EL (cell line): ENCODE measurements at regions not wholly inside any gene's neighbourhood (a gene's known extent, or its start where the extent isn't known, plus 50 kb on each side); places are given as distances from the start of the nearest gene placed in this dataset.

Source experiments
- DNase-seq: peaks from one replicate; pipeline ENCODE4 v3.0.0-alpha.2; 2016

DNA sequence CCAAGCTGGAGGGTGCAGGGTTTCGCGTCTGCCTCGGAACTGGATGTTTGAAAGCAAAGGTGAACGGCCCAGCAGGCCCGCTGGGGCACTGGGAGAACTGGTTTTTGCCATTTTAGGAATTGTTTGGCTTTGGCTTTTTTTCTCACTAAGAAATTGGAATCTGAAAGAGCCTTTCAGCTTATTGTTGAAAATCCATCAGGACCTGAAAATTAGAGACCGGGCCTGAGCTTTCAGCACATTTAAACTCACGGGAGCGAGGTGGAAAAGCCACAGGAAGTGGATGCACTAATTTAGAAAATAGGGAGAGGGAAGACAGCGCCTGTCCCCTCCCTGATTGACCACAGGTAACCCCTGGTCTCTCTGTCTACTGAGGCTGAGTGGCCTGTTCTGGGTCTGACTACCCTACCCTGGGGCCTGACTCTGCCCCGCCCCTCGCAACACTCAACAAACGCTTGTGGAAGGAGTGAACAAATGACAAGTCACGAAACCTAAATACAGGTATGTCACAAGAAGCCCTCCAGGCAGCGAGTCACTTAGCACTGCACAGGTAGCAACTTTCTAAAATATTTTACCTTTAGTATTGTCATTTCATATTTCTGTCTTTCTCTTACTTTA, 100.3 kb upstream of the MBOAT2 start:
- no peak for DNase-seq

DNA sequence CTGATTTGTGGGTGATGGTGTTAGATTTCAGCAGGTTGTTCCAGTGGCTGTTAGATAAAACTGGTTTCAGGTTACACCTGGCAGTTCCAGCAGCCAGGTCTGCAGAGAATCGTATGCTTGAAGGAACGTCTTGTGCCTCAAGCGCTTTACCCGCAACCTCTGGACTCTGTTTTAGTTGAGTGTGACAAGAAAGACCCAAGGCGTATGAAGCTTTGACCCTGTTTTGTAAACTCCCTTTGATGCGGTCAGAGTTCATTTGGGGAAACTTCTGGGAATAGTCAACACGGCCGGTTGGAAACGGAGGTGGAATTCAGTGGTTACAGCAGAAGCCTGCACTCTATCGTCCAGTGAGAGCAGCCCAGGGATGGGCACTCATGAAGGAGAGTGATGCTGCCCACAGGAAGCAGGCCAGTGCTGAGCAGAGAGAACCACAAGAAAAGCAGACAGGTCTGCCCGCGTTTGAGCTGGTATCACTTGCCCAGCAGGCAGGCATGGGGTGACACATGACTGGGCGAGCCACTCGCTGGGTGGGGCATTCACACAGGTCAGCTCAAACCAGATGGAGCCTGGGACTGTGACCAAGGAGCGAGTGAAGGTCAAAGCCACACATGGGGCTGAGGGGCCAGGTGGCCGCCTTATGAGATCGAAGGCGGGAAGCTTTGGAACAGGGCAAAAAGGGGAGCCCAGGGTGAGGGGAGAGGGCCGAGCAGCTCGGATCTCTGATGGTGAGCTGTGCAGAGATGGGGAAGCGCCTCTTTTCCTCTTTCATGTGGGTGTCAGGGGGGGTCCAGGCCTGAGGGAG, 99.6 kb upstream of the MBOAT2 start:
- no peak for DNase-seq

DNA sequence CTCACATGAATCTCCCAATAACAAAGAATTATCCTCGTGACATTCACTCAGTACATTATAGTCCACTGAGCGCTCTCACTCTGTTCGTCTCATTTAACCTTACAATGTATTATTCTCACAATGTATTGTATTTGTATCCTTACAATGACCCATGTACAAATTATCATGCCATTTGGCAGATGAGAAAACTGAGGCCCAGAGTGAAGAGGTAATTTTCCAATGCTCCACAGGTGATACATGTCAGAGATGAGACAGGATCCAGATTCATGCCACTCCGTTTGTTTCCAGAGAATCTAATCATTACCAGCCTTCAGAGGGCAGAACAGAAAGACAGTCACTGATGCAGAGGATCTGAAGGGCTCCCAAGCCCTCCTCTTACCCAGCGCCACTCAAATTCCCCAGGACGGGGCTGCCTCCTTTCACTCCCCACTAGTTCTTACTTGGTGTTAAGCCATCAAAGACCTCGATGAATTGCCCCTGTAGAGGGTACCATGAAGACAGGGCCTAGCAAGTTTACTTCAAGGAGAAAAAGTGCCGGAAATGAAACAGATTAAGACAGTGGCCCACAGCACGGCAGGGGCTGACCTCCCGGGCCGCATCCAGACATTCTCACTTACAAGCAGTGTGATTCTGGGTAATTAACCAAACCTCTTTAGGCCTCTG, 98.4 kb upstream of the MBOAT2 start:
- no peak for DNase-seq

DNA sequence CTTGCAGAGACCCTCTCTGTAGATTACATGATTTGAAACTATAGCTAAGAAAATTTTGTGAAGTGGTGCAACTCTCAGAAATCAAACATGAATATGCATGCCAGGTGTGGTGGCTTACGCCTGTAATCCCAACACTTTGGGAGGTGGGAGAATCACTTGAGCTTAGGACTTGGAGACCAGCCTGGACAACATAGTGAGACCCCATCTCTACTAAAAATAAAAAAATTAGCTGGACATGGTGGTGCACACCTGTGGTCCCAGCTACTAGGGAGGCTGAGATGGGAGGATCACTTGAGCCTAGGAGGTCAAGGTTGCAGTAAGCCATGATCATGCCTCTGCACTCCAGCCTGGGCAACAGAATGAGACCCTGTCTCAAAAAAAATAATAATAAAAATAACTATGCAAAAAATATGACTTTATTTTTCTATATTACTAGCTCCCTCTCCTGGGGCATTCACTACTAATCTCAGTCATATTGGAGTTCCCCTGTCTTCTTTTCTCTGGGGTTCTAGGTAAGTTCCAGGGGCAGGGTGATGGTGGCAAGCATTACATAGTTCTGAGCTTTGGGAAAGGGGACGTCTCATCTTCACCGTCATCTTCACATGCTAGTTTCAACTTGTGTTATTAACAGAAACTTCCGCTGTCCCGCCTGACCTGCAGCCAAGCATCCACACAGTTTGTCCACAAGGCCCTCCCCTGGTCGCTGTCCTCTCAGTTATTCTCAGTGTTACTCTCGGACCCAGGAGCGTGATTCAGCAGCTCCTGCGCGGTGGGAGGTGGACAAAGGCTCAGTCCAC, 96.8 kb upstream of the MBOAT2 start:
- DNase-seq, result no peak

DNA sequence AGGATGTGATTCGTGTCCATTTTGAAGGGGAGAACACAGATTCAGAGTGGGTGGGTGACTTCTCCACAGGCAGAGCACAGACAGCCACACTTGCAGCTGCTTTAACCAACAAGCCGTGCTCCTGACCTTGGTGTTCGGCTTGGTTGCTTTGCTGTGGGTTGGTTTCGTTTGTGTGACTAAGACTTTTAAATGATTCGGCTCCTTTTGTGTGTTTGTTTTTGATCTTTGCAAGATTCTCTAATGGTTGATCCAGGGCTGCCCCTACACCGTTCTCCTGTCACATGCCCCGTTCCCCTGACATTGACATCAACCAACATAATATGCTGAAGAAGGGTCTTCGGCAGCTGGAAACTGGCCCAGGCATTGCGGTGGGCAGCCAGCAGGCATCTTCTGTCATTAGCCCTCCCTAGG, 95.9 kb upstream of the MBOAT2 start:
- DNase-seq, result no peak

DNA sequence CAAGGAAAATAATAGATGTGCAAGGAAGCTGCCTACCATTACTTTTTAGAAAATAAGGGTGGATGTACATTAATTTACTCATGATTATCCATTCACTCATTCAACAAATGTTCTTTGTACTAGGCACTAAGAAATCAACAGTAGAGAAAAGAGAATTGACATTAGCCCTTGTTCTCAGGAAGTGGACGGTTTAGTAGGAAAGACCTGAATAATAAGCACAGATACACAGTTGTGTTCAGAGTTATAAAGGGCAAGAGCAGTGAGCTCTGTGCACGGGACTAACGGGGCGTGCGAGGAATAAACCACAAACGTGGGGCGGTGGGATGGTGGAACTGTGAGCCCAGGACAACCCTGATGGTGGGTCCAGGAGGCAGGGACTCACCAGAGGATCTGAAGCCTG, 94.4 kb upstream of the MBOAT2 start:
- no peak for DNase-seq

DNA sequence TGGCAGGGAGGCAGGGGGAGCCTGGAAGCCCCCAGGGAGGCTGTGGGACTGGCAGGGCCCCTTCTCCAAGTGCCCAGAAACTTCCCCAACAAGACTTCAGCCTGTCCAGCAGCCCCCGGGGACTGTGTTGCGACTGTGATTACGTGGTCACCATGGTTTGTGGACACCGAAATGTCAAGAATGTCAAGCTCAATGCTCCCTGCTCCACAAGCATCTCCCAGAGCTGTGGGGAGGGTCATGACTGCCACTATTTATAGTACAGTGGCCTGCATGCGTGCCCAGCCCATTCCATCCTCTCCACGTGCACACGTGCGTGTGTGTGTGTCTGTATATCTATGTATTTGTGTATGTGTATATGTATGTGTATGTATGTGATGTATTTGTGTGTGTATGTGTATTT, 93.8 kb upstream of the MBOAT2 start:
- no peak for DNase-seq

DNA sequence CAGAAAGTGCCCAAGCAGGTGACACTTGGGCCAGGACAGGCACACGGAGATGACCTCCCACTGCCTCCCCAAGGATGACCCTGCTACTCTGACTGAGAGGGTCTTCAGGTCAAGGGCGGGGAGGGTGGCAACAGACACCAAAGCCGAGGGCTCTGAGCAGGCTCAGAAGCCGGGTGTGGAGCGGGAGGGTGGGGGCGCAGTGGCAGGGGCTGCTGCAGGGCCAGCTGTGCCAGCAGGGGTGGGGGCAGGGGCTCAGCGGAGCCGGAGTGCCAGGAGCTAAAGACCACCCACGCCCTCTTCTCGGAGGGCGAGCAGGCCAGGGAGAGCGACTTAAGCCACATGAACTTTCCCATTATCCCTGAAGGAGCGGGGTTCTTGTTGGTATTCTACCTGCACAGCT, 93.3 kb upstream of the MBOAT2 start:
- DNase-seq, result no peak

DNA sequence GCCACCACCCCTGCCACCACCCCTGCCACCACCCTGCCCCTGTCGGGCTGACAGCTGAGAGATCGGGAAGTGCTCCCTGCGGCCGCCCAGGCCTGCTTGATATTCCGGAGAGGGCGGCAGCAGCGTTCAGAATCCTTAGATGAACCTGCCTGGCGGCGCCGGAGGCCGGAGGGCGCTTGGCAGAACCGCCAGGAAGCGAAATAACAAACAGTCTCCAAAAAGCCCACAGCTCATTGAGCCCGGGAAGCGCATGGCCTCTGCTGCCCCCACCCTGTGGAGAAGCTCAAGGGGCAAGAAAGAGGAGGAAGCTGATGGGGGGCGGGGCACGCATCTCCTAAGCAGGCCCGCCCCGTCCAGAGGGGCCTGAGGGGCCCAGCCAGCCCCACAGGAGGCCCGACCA, 92.2 kb upstream of the MBOAT2 start:
- no peak for DNase-seq

DNA sequence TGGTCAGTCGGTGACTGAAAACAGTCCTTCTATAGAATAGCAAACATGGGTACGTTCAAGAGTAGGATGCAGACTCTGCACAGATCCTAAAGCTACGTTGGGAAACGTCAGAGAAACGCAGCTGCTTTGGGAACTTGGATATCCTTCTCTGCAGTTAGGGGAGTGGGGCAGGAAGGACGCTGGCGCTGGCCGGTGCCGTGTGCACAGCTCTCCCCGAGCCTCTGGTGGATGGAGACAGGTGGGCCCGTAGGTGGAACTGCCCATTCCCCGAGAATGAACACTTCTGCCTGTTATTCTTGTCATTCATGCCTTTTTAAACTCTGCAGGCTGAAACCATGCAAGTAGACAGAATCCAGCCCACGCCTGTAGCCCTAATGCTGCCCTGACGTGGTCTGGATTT, 91.7 kb upstream of the MBOAT2 start:
- no peak for DNase-seq

DNA sequence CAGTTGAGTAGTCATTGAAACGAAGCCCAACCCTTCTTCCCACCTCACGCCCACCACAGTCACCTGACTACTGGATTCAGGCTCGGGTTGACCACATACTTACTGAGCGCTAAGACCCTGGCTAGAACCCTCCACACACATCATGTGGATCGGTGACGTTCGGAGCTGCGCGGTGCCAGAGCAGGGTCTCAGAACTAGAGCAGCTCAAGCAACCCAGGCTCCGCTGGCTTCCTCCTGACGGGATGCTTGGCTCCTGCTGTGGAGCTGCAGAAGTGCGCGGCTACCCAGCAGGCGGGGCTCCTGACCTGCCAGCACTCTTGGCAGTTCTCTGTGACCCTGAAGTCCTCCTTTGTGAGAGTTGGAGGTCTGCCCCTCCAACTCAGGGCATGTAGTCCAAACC, 90.6 kb upstream of the MBOAT2 start:
- no peak for DNase-seq

DNA sequence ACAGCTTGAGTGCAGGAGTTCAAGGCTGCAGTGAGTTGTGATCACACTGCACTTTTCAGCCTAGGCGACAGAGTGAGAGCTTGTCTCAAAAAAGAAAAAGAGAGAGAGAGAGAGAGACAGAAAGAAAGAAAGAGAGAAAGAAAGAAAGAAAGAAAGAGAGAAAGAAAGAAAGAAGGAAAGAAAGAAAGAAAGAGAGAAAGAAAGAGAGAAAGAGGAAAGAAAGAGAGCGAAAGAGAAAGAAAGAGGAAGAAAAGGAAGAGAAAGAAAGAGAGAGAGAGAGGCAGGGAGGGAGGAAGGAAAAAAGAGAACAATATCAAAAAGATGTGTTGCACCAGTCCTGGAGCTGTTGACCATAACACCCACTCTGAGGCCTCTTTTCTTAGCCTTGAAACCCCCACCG, 89.8 kb upstream of the MBOAT2 start:
- DNase-seq, result no peak

DNA sequence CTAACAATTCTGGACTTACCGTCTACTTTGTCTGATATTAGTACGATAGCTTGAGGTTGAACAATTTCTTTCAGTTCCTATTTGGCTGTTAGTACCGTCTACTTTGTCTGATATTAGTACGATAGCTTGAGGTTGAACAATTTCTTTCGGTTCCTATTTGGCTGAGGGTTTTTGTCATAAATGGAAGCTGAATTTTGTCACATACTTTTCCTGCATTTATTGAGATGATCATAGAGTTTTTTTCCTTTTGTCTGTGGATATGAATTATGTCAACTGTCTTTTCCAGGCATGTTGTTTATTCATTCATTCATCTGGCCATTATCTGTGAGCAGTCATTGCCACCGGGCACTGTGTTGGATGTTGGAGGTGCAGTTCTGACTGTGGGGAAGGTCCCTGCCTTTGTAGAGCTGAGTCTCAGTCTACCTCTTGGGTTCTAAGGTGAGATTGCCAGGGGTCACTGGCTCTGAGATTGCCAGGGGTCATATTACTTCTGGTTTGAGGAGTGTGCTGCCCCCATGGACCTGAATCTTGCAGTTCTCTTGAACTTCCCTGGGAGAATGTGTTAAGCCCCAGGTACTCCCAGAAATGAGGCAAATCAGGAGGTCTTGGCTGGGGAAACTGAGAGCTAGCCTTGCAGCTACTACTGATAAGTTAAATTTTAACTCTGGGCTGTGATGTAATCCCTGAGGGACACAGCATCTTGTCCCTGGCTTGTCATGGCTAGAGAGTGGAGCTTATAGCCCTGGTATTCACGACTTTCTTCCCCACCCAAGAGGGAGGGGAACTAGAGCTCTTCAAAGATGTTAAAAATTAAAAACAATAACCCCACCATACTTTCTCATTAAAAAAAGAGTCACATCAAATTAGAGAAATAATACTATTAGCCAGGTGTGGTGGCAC, 89.1 kb upstream of the MBOAT2 start:
- DNase-seq, result no peak

DNA sequence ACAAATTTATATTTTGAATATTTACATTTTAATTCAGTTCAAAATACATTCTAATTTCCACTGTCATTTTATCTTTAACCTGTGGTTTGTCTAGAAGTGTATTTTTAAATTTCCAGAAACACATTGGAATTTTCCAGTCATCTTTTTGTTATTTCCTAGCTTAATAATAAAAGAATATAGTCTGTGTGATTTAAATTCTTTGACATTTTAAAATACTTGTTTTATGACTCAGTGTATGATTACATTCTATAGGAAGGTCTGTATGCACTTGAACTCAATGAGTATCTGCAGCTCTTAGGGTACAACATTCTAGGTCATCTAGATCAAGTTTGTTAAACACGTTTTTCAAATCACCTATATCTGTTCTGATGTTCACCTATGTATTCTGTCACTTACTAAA, 88.3 kb upstream of the MBOAT2 start:
- DNase-seq, result peak; percentile 61

DNA sequence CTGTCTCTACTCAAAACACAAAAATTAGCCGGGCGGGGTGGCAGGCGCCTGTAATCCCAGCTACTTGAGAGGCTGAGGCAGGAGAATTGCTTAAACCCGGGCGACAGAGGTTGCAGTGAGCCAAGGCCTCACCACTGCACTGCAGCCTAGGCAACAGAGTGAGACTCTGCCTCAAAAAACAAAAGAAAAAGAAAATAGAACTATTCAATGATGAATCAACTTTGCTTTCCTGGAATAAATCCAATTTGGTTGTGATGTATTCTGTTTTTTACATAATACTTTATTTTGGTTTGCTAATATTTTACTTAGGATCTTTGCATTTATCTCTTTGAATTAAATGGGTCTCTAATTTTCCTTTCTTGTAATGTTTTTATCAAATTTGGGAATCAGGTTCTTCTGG, 86.3 kb upstream of the MBOAT2 start:
- no peak for DNase-seq

DNA sequence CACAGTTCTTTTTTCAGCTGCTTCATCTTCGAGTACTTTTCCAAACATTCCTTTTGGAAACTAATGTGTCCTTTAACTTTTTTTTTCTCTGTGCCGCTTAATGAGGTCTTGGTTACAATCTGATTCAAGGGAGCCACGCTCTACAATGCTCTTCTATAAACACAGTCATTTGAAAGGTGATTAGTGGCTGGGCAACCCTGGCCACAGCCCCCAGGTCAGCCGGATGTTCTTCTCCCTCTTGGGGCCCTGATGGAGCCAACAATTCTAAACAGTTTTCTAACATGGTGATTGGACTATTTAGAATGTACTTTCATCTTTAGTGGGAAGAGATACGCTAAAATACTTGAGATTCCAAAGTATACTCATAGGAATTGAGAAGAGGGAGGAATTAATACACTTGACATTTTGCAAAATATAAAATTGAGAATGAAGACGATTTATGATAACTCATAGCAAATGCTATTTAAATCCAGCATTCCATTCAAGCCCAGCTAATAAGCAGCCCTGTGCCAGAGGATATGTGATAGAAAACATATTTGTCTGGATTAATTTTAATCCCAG, 83.7 kb upstream of the MBOAT2 start:
- DNase-seq, result peak; percentile 79

DNA sequence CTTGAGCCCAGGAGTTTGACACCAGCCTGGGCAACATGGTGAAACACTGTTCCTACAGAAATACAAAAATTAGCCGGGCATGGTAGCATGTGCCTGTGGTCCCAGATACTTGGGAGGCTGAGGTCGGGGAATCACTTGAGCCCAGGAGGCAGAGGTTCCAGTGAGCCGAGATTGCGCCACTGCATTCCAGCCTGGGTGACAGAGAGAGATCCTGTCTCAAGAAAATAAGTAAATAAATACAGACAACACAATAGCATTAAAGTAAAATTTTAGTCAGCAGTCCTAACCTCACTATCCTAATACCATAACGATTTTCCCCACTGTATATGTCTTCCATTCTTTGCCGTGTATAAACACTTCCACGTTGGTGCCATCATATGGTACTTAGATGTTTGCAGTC, 83.0 kb upstream of the MBOAT2 start:
- peak; percentile 57 for DNase-seq

DNA sequence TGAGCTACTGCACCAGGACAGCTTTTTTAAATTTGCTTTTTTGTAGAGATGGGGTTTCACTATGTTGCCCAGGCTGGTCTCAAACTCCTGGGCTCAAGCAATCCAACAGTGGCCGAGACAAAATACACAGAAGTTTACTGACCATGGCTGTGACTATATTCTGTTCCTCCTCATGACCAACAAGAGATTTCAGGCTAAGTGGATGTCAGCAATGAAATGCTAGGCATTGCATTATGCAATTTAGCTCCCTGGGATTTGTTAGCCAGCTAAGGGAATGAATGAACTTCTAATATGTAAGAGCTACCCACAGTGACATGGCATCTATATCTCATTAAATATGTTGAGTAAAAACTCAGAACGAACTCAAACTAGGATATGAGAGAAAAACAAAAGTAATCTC, 81.9 kb upstream of the MBOAT2 start:
- DNase-seq, result no peak

DNA sequence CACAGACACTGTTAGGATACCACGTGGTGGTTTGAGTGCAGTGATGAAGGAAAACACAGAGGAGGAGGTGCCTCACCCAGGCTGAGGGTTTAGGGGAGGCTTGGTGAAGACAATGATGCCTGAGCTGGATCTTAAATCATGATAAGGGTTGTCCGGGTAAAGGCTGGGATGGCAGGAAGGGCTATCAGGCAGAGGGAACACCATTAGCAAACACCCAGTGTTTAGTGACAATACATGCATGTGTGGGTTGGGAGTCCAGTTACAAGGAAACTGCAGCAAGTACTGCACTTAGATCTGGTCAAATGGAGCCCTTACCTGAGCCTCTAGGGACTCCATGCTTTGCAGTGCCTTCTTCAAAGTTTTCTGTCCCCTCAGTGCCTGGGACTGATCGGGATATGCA, 79.8 kb upstream of the MBOAT2 start:
- DNase-seq, result no peak

DNA sequence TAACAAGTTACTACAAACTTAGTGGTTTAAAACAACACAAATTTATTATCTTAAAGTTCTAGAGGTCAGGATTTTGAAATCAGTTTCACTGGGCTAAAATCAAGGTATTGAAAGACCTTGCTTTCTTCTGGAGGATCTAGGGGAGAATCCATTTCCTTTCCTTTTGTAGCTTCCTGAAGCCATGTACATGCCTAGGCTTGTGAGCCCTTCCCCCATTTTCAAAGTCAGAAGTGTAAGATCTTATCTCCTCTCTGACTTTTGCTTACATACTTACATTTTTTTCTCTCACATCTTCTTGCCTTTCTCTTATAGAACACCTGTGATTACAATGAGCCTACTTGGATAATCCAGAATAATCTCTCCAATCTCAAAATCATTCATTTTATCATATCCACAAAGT, 78.7 kb upstream of the MBOAT2 start:
- no peak for DNase-seq

DNA sequence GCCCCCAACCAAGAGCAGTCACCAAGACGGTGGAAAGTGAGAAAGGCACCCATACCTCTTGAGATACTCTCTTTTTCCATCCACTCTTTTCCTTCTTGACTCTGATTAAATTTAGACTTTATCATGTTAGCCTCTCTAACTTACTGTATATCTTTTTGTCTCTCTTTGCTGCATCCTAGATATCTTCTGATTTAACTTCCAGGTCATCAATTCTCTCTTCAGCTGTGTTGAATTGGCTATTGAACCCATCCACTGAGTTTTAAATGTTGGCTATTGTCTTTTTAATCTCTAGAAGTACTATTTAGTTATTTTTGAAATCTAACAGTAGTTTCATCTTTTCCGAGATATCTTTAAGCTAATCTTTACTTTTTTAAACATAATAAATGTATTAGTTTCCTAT, 78.3 kb upstream of the MBOAT2 start:
- no peak for DNase-seq

DNA sequence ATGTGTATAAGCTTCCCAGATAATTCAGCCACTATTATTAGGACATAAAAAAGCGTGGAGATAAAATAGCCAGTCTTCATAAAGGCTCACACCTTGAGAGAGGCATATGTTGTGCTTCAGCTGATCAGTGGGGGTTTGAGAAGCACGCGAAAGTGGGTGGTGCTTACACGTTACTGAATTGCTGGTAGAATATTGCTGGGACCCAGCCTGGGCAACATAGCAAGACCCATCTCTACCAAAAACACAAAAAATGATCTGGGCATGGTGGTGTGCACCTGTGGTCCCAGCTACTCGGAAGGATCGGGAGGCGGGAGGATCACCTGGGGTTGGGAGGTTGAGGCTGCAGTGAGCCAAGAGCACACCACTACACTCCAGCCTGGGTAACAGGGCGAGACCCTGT, 74.9 kb upstream of the MBOAT2 start:
- DNase-seq, result no peak
